Peyer's patch (tissue), 4 donors: ENCODE measurements at regions not wholly inside any gene's neighbourhood (a gene's known extent, or its start where the extent isn't known, plus 50 kb on each side); places are given as distances from the start of the nearest gene placed in this dataset.

Source experiments
- POLR2A ChIP-seq, 2 donors: fragments of 450-650 bp; IDR thresholded peaks; one replicate each; pipeline ENCODE4 v1.5.1; 2017; ENCODE audit warnings: antibody characterized with exemption in 2 of 2, mild to moderate bottlenecking in 2 of 2, moderate library complexity in 2 of 2
- TF ChIP-seq, protein P1 (sequence below), 6 experiments: fragments of 450-650 bp in 4 of 6; fragments of 200-600 bp in 2 of 6; sonication (generic) in 1 of 6; IDR thresholded peaks; one replicate each; pipeline ENCODE4 v1.5.1; 2017 to 2019; ENCODE audit warnings: antibody characterized with exemption in 6 of 6, mild to moderate bottlenecking in 3 of 6, moderate library complexity in 1 of 6

DNA sequence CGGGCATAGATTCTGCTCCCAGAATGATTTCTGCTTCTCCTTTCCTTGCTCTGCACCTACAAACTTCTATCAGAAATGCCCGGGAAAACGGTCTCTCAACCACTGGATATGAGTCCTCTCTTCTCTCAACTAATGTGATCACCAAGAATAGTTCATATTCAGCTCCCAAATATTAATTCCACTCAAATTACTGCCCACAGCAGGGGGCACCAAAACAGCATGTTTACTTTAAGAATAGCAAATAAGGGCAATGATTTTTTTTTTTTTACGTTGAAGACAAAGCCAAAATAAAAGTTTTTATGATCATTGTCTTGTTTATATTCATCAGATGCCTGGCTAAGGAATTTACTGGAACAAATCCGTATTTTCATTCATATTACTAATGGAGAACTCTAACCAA lies 94.9 kb upstream of the PRSS1 start:
- TF ChIP-seq, protein P1, sequence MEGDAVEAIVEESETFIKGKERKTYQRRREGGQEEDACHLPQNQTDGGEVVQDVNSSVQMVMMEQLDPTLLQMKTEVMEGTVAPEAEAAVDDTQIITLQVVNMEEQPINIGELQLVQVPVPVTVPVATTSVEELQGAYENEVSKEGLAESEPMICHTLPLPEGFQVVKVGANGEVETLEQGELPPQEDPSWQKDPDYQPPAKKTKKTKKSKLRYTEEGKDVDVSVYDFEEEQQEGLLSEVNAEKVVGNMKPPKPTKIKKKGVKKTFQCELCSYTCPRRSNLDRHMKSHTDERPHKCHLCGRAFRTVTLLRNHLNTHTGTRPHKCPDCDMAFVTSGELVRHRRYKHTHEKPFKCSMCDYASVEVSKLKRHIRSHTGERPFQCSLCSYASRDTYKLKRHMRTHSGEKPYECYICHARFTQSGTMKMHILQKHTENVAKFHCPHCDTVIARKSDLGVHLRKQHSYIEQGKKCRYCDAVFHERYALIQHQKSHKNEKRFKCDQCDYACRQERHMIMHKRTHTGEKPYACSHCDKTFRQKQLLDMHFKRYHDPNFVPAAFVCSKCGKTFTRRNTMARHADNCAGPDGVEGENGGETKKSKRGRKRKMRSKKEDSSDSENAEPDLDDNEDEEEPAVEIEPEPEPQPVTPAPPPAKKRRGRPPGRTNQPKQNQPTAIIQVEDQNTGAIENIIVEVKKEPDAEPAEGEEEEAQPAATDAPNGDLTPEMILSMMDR (IDR thresholded peaks at IDR 0.05): no peak
- no peak for TF ChIP-seq POLR2A (IDR thresholded peaks at IDR 0.05)
